CD4-positive, alpha-beta T cell treated with Interleukin-6 at 100 ng/mL for 8 hours (primary cell): ENCODE measurements at regions not wholly inside any gene's neighbourhood (a gene's known extent, or its start where the extent isn't known, plus 50 kb on each side); places are given as distances from the start of the nearest gene placed in this dataset.

Experiments used
- DNase-seq: peaks from one replicate; pipeline ENCODE4 v3.0.0-alpha.2; 2020; ENCODE audit warnings: mixed read lengths, low spot score

GRCh38 chr3:177992993-177993970 lies 543.0 kb upstream of the KCNMB2 start:
- DNase-seq: no peak

- no peak for DNase-seq
Measured at GRCh38 chr3:177994976-177995375, 541.3 kb upstream of the KCNMB2 start.

GRCh38 chr3:177995381-177996085 lies 540.7 kb upstream of the KCNMB2 start:
- DNase-seq: no peak

- peak; percentile 39 for DNase-seq
Measured at GRCh38 chr3:178001670-178002101, 534.5 kb upstream of the KCNMB2 start.

- DNase-seq: no peak
Measured at GRCh38 chr3:178002113-178002512, 534.1 kb upstream of the KCNMB2 start.

- DNase-seq: peak; percentile 4
Measured at GRCh38 chr3:178003756-178004155, 532.5 kb upstream of the KCNMB2 start.

- no peak for DNase-seq
Measured at GRCh38 chr3:178005961-178006360, 530.3 kb upstream of the KCNMB2 start.

GRCh38 chr3:178010306-178010705 lies 525.9 kb upstream of the KCNMB2 start:
- DNase-seq: no peak

- no peak for DNase-seq
Measured at GRCh38 chr3:178019645-178020044, 516.6 kb upstream of the KCNMB2 start.

GRCh38 chr3:178022599-178022998 lies 513.6 kb upstream of the KCNMB2 start:
- DNase-seq: no peak

GRCh38 chr3:178028933-178029332 lies 507.3 kb upstream of the KCNMB2 start:
- no peak for DNase-seq

- DNase-seq: no peak
Measured at GRCh38 chr3:178036451-178037144, 499.6 kb upstream of the KCNMB2 start.

- no peak for DNase-seq
Measured at GRCh38 chr3:178041931-178042330, 494.3 kb upstream of the KCNMB2 start.

- DNase-seq: no peak
Measured at GRCh38 chr3:178042376-178042775, 493.9 kb upstream of the KCNMB2 start.

GRCh38 chr3:178043084-178043483 lies 493.2 kb upstream of the KCNMB2 start:
- DNase-seq: no peak

GRCh38 chr3:178044320-178044719 lies 491.9 kb upstream of the KCNMB2 start:
- DNase-seq: no peak

GRCh38 chr3:178047496-178047895 lies 488.7 kb upstream of the KCNMB2 start:
- no peak for DNase-seq

- DNase-seq: no peak
Measured at GRCh38 chr3:178048768-178049167, 487.5 kb upstream of the KCNMB2 start.

GRCh38 chr3:178054471-178054870 lies 481.8 kb upstream of the KCNMB2 start:
- DNase-seq: no peak

- DNase-seq: no peak
Measured at GRCh38 chr3:178055939-178056338, 480.3 kb upstream of the KCNMB2 start.

- no peak for DNase-seq
Measured at GRCh38 chr3:178056868-178057267, 479.4 kb upstream of the KCNMB2 start.

GRCh38 chr3:178058629-178059028 lies 477.6 kb upstream of the KCNMB2 start:
- no peak for DNase-seq
